ENCODE measurements at regions not wholly inside any gene's neighbourhood (a gene's known extent, or its start where the extent isn't known, plus 50 kb on each side); places are given as distances from the start of the nearest gene placed in this dataset.

DNA sequence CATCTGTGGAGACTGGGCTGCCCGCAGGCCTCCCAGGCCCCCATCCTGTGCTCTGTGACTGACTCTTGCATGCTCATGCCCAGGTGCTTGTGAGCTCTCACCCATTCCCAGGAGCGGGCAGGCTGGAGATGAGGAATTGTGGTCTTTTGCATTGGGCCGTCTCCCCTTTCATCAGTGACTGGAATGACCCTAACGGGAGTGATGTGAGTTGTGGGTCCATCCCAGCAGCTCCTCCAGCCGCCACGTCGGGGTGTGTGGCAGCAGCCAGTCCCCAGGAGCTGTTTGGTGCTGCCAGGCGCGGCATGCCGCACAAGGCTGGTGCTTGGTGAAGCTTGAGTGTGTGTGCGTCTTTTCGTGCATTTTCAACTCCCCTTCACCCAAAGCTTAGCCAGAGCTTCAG is 164.2 kb downstream of the ACTR3B start:
- ChIA-PET POLR2A (interaction anchor here in 1 of 2 donors (0.6 kb wide), 1 partner anchor 49 kb away, joined by 10 read pairs; no protein-coding TSS in a partner anchor), CTCF (no interaction called here)
- Mint-ChIP-seq H3K27ac (no peak overlapping the region), H3K36me3 (no peaks in the 10 kb centered on the region), H3K9me3 (peaks cover 8 to 15% (median 13%) of the 10 kb centered on the region in 3 donors), H3K4me3 (no peak overlapping the region), H3K27me3 (peaks cover 26 to 41% of the 10 kb centered on the region in 2 donors), H3K4me1 (peaks cover 0 to 6% (median 2%) of the 10 kb centered on the region in 3 donors)
- Histone ChIP-seq H3K4me1 (ENCODE audit: control insufficient read depth in 1 of 2, extremely low read depth in 1 of 2, insufficient read depth in 2 of 2, low read length in 2 of 2) (no peaks in the 10 kb centered on the region), H3K27me3 (replicated peaks in 1 of 2; ENCODE audit: control insufficient read depth in 2 of 2, extremely low read depth in 1 of 2, insufficient read depth in 2 of 2, low read length in 1 of 2) (peaks cover 6 to 46% of the 10 kb centered on the region in 2 experiments), H3K36me3 (ENCODE audit: control insufficient read depth in 2 of 2, extremely low read depth in 1 of 2, insufficient read depth in 1 of 2, low read length in 1 of 2) (no peaks in the 10 kb centered on the region), H3K4me3 (ENCODE audit: control insufficient read depth in 1 of 2, extremely low read depth in 1 of 2, low read length in 1 of 2) (no peak overlapping the region), H3K9me3 (no peaks in the 10 kb centered on the region), H3K27ac (ENCODE audit: low read length) (no peak overlapping the region)
- no peak for ATAC-seq (replicated peaks in 1 of 4)
- WGBS (ENCODE audit: insufficient coverage), result 100% methylated on average over 1 of the region's 12 CpGs
- DNase-seq, result no peak

DNA sequence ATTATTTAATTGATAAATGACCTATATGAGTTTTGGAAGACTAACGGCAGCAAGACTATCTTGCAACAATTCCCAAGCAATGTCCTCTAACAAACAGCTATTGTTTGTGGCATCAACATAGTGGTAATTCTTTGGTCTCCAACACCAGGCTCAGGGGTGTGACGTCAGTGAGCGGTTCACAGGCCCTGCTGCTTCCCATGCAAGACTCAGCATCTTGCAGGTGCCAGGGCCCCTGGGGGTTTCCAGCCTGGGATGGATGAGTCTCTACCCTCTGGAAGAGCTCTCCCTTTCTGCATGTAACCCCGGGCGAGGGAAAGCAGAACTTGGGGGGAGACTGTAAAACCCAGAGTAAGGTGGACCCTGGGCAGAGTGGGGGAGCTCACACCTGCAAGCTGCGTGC is 164.7 kb downstream of the ACTR3B start:
- H3K4me1 Mint-ChIP-seq, result peaks cover 0 to 6% (median 2%) of the 10 kb centered on the region in 3 donors
- no peak overlapping the region for H3K27ac ChIP-seq (ENCODE audit: low read length)
- POLR2A ChIA-PET, result interaction anchor here in 1 of 2 donors (0.6 kb wide), 1 partner anchor 49 kb away, joined by 10 read pairs; no protein-coding TSS in a partner anchor
- H3K27ac Mint-ChIP-seq, result no peak overlapping the region
- ATAC-seq (replicated peaks in 1 of 4), result no peak
- no peak overlapping the region for H3K4me3 Mint-ChIP-seq
- H3K9me3 Mint-ChIP-seq, result peaks cover 8 to 15% (median 13%) of the 10 kb centered on the region in 3 donors
- H3K36me3 ChIP-seq (ENCODE audit: control insufficient read depth in 2 of 2, extremely low read depth in 1 of 2, insufficient read depth in 1 of 2, low read length in 1 of 2), result no peaks in the 10 kb centered on the region
- no peaks in the 10 kb centered on the region for H3K36me3 Mint-ChIP-seq
- CTCF ChIA-PET, result no interaction called here
- H3K4me1 ChIP-seq (ENCODE audit: control insufficient read depth in 1 of 2, extremely low read depth in 1 of 2, insufficient read depth in 2 of 2, low read length in 2 of 2), result no peaks in the 10 kb centered on the region
- no peaks in the 10 kb centered on the region for H3K9me3 ChIP-seq
- DNase-seq, result no peak
- peaks cover 6 to 43% of the 10 kb centered on the region in 2 experiments for H3K27me3 ChIP-seq (replicated peaks in 1 of 2; ENCODE audit: control insufficient read depth in 2 of 2, extremely low read depth in 1 of 2, insufficient read depth in 2 of 2, low read length in 1 of 2)
- H3K27me3 Mint-ChIP-seq, result peaks cover 26 to 42% of the 10 kb centered on the region in 2 donors
- WGBS (ENCODE audit: insufficient coverage), result 57% methylated on average over 5 of the region's 6 CpGs
- H3K4me3 ChIP-seq (ENCODE audit: control insufficient read depth in 1 of 2, extremely low read depth in 1 of 2, low read length in 1 of 2), result no peak overlapping the region

DNA sequence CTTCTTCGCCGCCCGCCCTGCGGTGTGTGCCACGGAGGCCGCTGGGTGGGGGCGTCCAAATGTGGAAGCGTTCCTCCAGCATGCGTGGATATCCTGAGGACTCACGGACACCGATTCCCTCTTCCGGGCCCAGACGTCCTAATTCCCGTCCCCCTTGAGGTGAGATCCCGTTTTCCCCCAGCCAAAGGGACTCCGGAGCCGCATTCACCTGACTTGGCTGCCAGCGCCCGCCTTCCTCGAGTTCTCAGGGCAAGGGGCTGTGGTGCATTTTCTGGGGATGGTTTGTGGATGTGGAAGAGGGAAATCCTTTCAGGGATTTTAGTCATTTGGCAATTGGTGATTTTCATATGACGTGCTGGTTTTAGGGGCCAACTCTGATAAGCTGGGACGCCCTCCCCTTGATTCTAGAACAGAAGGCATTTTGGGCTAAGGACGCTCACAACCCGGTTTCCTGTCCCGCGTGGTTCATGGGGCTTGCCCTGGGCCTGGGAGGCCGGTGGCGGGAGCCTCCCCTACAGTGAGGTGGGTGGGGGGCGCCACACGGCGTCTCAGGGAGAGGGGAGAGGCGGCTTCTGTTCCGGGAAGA is 165.4 kb downstream of the ACTR3B start:
- Mint-ChIP-seq H3K9me3 (peaks cover 7 to 13% (median 11%) of the 10 kb centered on the region in 3 donors), H3K4me3 (no peak overlapping the region), H3K27ac (no peak overlapping the region), H3K36me3 (no peaks in the 10 kb centered on the region), H3K4me1 (peaks cover 0 to 6% (median 2%) of the 10 kb centered on the region in 3 donors), H3K27me3 (peaks cover 26 to 42% of the 10 kb centered on the region in 2 donors)
- peaks cover 6 to 43% of the 10 kb centered on the region in 2 experiments for H3K27me3 ChIP-seq (replicated peaks in 1 of 2; ENCODE audit: control insufficient read depth in 2 of 2, extremely low read depth in 1 of 2, insufficient read depth in 2 of 2, low read length in 1 of 2)
- no peak overlapping the region for H3K4me3 ChIP-seq (ENCODE audit: control insufficient read depth in 1 of 2, extremely low read depth in 1 of 2, low read length in 1 of 2)
- no peaks in the 10 kb centered on the region for H3K36me3 ChIP-seq (ENCODE audit: control insufficient read depth in 2 of 2, extremely low read depth in 1 of 2, insufficient read depth in 1 of 2, low read length in 1 of 2)
- ATAC-seq (replicated peaks in 1 of 4) (no peak), DNase-seq (no peak)
- ChIA-PET POLR2A (no interaction called here), CTCF (no interaction called here)
- 25% methylated on average over 32 of the region's 33 CpGs for WGBS (ENCODE audit: insufficient coverage)
- no peaks in the 10 kb centered on the region for H3K4me1 ChIP-seq (ENCODE audit: control insufficient read depth in 1 of 2, extremely low read depth in 1 of 2, insufficient read depth in 2 of 2, low read length in 2 of 2)
- H3K9me3 ChIP-seq, result no peaks in the 10 kb centered on the region
- H3K27ac ChIP-seq (ENCODE audit: low read length), result no peak overlapping the region

DNA sequence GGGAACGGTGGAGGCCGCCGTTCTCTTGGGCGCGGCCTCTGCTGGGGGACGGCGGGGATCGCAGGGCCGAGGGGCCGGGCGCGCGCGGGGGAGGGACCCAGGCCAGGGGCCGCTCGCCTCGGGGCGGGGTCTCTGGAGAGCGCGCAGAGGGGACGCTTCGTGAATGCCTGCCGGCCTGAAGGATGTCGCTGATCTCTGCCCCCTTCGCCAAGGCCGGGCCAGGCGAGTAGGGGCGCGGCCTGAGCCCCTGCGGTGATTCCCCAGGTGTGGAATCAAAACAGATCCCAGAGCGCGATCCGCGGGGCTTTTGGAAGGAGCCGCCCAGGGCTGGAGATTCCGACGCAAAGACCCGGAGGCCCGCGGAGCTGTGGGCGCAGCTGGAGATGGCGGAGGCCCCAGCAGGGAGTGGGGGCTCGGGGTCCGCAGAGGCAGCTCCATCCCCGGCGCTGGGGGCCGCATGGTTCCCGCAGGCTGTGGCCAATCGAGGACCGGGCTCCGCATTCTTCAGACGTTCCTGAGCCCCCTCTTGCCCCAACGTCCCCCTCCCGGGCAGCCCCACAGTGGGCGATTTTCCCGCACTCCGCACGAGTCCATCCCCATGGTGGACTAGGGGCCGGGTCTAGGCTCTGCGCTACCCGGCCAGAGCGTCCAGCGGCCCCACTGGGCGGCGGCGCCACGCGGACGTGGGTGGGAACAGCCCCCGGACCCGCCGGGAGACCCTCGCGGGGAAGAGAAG is 166.0 kb downstream of the ACTR3B start:
- no peak for ATAC-seq (replicated peaks in 1 of 4)
- peaks cover 2% of the 10 kb centered on the region for H3K36me3 Mint-ChIP-seq

DNA sequence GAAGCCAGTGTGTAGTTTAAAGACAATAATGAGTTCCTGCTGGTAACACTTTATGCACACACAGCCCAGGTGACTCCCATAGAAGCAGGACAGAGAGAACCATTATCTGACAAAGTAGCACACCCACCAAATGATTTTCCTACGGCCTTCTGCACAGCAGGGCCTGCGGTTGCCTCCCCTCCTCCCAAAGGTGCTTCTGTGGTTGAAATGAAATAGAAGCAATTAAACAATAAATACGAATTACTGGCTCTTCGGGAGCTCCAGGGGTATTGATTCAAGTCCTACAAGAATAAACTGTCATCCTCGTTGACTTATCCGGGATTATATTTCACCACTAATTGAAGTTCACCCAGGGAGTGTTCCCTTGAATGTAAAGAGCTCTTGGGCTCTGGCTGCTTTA is 172.1 kb downstream of the ACTR3B start:
- Mint-ChIP-seq H3K27ac (no peak overlapping the region), H3K9me3 (peaks cover 0 to 3% (median 0%) of the 10 kb centered on the region in 3 donors), H3K4me3 (no peak overlapping the region), H3K36me3 (peaks cover 2% of the 10 kb centered on the region), H3K4me1 (no peaks in the 10 kb centered on the region), H3K27me3 (peaks cover 4 to 7% of the 10 kb centered on the region in 2 donors)
- ChIA-PET CTCF (no interaction called here), POLR2A (no interaction called here)
- Histone ChIP-seq H3K4me1 (ENCODE audit: control insufficient read depth in 1 of 2, extremely low read depth in 1 of 2, insufficient read depth in 2 of 2, low read length in 2 of 2) (no peaks in the 10 kb centered on the region), H3K4me3 (ENCODE audit: control insufficient read depth in 1 of 2, extremely low read depth in 1 of 2, low read length in 1 of 2) (no peak overlapping the region), H3K27ac (ENCODE audit: low read length) (no peak overlapping the region), H3K36me3 (ENCODE audit: control insufficient read depth in 2 of 2, extremely low read depth in 1 of 2, insufficient read depth in 1 of 2, low read length in 1 of 2) (no peaks in the 10 kb centered on the region), H3K27me3 (replicated peaks in 1 of 2; ENCODE audit: control insufficient read depth in 2 of 2, extremely low read depth in 1 of 2, insufficient read depth in 2 of 2, low read length in 1 of 2) (peaks cover 0 to 6% of the 10 kb centered on the region in 2 experiments), H3K9me3 (no peaks in the 10 kb centered on the region)
- no peak for DNase-seq
- no peak for ATAC-seq (replicated peaks in 1 of 4)
- no CpG with 5 or more reads among the region's 6 CpGs for WGBS (ENCODE audit: insufficient coverage)

More for the DNA sequence above, 166.0 kb downstream of the ACTR3B start:
- Mint-ChIP-seq H3K9me3 (peaks cover 4 to 10% (median 5%) of the 10 kb centered on the region in 3 donors), H3K27ac (no peak overlapping the region), H3K27me3 (peaks cover 26 to 42% of the 10 kb centered on the region in 2 donors), H3K4me1 (peaks cover 0 to 6% (median 2%) of the 10 kb centered on the region in 3 donors), H3K4me3 (no peak overlapping the region)
- H3K9me3 ChIP-seq, result no peaks in the 10 kb centered on the region
- 7% methylated on average over 73 of the region's 74 CpGs for WGBS (ENCODE audit: insufficient coverage)
- H3K4me1 ChIP-seq (ENCODE audit: control insufficient read depth in 1 of 2, extremely low read depth in 1 of 2, insufficient read depth in 2 of 2, low read length in 2 of 2), result no peaks in the 10 kb centered on the region
- ChIA-PET CTCF (no interaction called here), POLR2A (no interaction called here)
- DNase-seq, result no peak
- no peak overlapping the region for H3K4me3 ChIP-seq (ENCODE audit: control insufficient read depth in 1 of 2, extremely low read depth in 1 of 2, low read length in 1 of 2)
- H3K27ac ChIP-seq (ENCODE audit: low read length), result no peak overlapping the region
- no peaks in the 10 kb centered on the region for H3K36me3 ChIP-seq (ENCODE audit: control insufficient read depth in 2 of 2, extremely low read depth in 1 of 2, insufficient read depth in 1 of 2, low read length in 1 of 2)
- peaks cover 6 to 43% of the 10 kb centered on the region in 2 experiments for H3K27me3 ChIP-seq (replicated peaks in 1 of 2; ENCODE audit: control insufficient read depth in 2 of 2, extremely low read depth in 1 of 2, insufficient read depth in 2 of 2, low read length in 1 of 2)

DNA sequence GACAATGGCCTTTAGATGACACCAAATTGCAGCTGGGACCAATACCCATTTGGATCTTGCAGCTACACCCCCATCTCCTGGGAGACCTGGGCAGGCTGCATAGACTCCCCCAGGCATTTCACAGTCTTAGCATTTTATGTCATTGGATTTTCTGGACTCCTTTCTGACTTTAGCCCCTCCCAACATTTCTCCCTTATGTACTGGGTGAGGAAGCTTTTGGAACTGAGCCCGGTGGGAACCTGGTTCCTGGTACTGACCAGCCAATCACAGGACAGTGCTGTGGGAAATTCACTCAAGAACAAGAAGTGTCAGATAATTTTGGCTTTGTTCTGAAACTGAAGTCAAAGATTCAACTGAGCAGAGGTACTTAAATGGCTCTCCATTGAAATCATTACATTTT is 177.7 kb downstream of the ACTR3B start:
- Histone ChIP-seq H3K4me3 (ENCODE audit: control insufficient read depth in 1 of 2, extremely low read depth in 1 of 2, low read length in 1 of 2) (no peak overlapping the region), H3K27me3 (replicated peaks in 1 of 2; ENCODE audit: control insufficient read depth in 2 of 2, extremely low read depth in 1 of 2, insufficient read depth in 2 of 2, low read length in 1 of 2) (peaks cover 0 to 2% of the 10 kb centered on the region in 2 experiments), H3K36me3 (ENCODE audit: control insufficient read depth in 2 of 2, extremely low read depth in 1 of 2, insufficient read depth in 1 of 2, low read length in 1 of 2) (no peaks in the 10 kb centered on the region), H3K9me3 (no peaks in the 10 kb centered on the region), H3K27ac (ENCODE audit: low read length) (no peak overlapping the region), H3K4me1 (ENCODE audit: control insufficient read depth in 1 of 2, extremely low read depth in 1 of 2, insufficient read depth in 2 of 2, low read length in 2 of 2) (no peaks in the 10 kb centered on the region)
- H3K36me3 Mint-ChIP-seq, result no peaks in the 10 kb centered on the region
- POLR2A ChIA-PET, result no interaction called here
- H3K4me3 Mint-ChIP-seq, result no peak overlapping the region
- DNase-seq (no peak), ATAC-seq (replicated peaks in 1 of 4) (no peak)
- H3K9me3 Mint-ChIP-seq, result no peaks in the 10 kb centered on the region
- H3K4me1 Mint-ChIP-seq, result no peaks in the 10 kb centered on the region
- CTCF ChIA-PET, result no interaction called here
- WGBS (ENCODE audit: insufficient coverage), result no CpG with 5 or more reads among the region's 1 CpG
- H3K27ac Mint-ChIP-seq, result no peak overlapping the region
- peaks cover 0 to 3% of the 10 kb centered on the region in 2 donors for H3K27me3 Mint-ChIP-seq

Measured in T-cell (primary cell).